ENCODE measurements at regions not wholly inside any gene's neighbourhood (a gene's known extent, or its start where the extent isn't known, plus 50 kb on each side); places are given as distances from the start of the nearest gene placed in this dataset.
"Not testable (repeated sequence)": the region's sequence is repeated elsewhere in the genome, so short reads cannot be mapped to it uniquely, and the experiment has no call there.

DNA sequence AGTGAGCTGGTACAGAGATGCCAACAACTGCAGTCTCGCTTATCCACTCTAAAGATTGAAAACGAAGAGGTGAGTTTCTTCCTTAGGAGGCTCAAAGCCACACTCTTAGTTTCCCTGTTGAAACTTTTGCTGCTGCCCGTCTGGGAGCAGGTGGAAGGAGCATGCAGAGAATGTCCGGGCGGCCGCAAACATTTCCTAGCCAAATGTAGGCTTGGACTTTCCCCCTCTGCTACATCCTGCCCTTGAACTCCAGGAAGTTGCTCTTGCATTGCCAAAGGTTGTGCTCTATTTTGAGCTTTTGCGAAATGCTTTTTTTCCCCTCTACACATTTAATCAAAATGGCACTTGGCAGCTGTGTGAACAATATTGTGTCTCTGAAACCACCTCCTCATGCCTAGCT lies 65.0 kb upstream of the IKBKE start:
- not testable (repeated sequence) for H3K27ac ChIP-seq

DNA sequence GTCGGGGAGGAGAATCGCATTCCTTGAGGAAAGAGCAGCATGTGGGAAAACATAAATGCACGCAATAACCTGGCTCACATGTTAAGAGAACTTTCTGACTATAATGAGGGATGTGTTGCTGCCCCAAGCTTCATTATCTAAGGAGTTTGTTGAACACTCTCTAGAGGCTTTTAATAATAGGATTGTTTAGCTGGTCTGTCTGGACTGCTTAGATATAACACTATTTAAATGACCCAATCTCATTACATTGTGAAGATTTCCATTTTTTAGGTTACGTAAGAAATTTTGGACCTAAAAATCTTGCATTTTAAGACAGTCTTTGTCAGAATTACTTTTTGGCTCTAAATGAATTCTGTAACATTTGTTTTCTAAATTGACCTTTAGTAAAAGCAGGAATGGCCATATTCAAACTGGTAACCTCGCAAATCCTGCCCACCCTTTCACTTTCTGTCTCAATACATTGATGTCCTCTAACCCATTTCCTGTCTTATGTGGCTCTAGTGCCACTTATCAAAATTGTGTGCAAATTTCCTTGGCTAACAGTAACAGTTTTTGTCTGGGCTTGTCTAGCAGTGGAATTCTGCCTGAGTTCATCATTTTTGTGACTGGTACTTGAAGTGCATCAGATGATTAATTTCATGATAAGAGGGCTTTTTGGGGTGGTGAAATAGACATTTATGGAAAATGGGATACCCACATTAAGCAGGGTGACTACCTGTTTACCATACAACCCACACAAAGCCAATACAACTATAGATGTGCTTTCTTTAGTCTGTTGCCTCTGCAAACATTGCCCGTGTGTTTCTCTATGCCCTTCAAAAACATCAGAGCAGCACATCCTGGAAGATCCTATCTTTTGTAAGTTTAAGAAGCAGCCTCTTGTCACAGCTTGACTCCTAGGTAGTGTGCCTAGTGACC lies 61.6 kb upstream of the IKBKE start:
- H3K27ac ChIP-seq, result not testable (repeated sequence)

DNA sequence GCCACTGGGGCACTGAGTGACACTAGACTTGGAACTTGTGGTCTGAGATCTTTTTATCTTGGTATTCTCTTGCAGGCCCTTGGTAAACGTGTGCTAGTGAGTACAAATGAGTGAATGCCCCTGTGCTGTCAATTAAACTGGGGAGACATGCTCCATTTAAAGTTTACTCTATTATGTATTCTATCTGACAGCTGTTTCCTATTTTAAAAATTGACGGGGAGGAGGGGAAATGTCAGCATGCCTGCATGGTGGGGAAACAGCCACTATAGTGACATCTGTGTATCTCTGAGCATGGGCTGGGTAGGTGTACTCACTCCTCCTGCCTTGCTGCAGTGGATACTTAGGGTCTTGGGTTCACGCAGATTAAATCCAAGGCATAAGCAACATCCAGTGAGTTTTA lies 59.0 kb upstream of the IKBKE start:
- TF ChIP-seq, protein P1, sequence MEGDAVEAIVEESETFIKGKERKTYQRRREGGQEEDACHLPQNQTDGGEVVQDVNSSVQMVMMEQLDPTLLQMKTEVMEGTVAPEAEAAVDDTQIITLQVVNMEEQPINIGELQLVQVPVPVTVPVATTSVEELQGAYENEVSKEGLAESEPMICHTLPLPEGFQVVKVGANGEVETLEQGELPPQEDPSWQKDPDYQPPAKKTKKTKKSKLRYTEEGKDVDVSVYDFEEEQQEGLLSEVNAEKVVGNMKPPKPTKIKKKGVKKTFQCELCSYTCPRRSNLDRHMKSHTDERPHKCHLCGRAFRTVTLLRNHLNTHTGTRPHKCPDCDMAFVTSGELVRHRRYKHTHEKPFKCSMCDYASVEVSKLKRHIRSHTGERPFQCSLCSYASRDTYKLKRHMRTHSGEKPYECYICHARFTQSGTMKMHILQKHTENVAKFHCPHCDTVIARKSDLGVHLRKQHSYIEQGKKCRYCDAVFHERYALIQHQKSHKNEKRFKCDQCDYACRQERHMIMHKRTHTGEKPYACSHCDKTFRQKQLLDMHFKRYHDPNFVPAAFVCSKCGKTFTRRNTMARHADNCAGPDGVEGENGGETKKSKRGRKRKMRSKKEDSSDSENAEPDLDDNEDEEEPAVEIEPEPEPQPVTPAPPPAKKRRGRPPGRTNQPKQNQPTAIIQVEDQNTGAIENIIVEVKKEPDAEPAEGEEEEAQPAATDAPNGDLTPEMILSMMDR (IDR thresholded peaks at IDR 0.05), result no peak
- no peak for TF ChIP-seq ZFX (IDR thresholded peaks at IDR 0.05; ENCODE audit: borderline replicate concordance)
- no peak overlapping the region for H3K27ac ChIP-seq

DNA sequence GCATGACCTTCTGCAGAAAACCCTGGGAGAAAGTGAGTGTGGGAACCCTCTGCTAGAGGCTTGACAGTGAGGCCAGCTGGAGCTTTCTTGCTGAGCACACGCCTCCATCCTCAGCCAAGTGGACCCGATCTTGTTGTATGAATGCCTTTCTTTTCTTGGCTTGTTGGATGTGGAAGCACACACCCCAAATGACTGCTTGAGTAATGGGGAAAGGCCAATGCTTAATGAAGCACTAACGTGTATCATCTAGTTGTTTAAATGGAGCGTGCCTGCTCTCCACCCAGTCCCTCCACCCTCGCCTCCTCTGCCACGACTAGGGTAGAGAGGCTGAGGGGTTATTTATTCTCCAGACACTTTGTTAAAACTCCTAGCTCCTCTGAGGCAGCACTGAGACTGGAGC lies 54.3 kb upstream of the IKBKE start:
- TF ChIP-seq, protein P1 (IDR thresholded peaks at IDR 0.05), result no peak
- TF ChIP-seq ZFX (IDR thresholded peaks at IDR 0.05; ENCODE audit: borderline replicate concordance), result no peak
- no peak overlapping the region for H3K27ac ChIP-seq

DNA sequence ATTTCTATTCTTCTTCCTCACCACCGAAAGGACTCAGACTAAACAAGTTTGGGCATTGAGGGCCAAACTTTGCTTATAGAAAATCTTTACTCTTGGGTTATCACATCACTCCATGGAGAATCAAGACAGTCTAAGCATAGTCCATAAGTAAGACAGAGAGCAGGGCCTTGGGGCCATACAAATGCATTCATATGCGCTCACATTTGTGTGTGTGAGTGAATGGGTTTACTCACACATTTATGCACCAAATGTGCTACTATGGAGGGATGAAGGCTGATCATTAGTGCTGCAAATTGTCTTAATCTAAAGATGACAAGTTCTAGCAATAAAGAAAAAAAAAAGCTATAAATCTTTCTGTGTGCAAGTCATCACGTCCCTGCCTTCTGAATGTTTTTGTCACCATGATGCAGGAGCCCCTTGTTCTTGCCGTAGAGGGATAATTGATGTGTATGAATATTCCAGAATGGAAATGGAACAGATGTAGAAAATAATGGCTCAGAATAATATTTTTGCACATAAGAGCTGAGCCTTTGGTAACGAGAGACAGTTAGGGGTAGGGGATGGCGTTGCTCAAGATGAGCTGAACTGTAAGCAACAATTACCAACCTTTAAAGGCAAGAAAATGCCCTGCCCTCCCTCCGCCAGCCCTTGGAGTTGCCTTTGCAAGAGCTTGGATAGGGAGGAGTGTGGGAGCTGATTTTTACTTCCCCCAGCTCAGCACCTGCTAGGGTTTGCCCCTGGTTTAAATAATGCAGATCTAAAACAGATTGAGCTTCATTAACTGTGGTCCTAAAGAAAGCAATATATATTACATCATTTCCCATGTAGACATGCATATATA lies 52.3 kb upstream of the IKBKE start:
- no peak overlapping the region for H3K27ac ChIP-seq
- no peak for TF ChIP-seq ZFX (IDR thresholded peaks at IDR 0.05; ENCODE audit: borderline replicate concordance)
- TF ChIP-seq, protein P1 (IDR thresholded peaks at IDR 0.05), result no peak

DNA sequence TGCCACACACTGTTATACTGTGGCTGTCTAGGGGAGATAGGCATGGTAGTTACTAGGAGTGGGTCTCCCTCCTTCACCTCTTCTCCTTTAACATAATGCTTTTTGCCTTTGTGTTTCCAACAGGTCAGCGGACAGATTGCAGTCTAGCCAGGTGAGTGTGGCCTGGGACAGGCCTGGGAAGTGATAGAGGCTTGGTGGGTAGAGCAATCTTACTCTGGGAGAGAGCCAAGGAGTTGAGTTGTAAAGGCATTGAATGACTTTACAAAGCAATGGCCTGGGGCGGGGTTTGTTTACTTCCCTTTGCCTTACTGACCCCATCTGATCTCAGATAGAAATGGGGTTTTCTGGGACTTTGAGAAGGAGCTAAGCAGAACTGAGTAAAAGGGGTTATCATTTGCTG lies 51.0 kb upstream of the IKBKE start:
- H3K27ac ChIP-seq, result no peak overlapping the region

DNA sequence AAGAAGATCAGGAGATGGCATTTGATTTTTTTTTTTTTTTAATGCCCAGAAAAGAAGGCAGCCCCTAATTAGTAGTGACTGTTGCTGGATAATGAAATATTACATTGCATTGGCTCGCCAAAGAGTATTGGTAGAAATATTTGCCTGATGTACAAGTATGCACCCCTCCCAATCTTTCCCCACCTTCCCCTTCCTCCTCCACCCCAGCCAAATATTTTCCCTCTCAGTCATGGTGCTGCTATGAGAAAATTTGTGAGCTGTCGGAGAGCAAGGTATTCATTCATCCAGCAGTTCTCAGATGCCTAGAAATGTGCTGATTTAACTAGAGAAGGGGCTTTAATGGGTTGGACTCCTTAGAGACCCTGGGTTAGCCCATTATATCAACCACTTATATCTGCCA lies 50.5 kb upstream of the IKBKE start:
- no peak overlapping the region for H3K27ac ChIP-seq
- TF ChIP-seq ZFX (IDR thresholded peaks at IDR 0.05; ENCODE audit: borderline replicate concordance), result no peak
- TF ChIP-seq, protein P1 (IDR thresholded peaks at IDR 0.05), result no peak

More for the DNA sequence above, 51.0 kb upstream of the IKBKE start:
- no peak for TF ChIP-seq ZFX (IDR thresholded peaks at IDR 0.05; ENCODE audit: borderline replicate concordance)
- TF ChIP-seq, protein P1 (IDR thresholded peaks at IDR 0.05), result no peak

DNA sequence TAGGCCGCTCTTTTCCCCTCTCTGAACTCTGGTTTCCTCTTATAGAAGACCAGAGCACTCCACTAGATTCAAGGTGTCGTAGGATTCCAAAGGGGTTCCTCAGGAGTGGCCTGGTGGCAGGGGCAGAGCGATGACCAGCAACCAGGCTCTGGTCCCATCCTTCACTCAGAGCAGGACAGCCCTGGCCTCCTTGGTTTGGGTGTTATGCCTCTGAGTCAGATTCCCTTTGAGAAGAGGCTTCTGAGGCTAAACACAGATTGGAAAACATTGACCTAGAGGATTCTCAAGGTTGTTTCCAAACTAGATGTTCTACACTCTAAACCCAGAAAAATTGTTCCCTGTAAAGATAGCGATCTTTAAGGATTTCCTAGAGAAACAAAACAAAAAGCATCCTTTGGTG lies 49.8 kb upstream of the IKBKE start:
- TF ChIP-seq, protein P1 (IDR thresholded peaks at IDR 0.05), result no peak
- TF ChIP-seq ZFX (IDR thresholded peaks at IDR 0.05; ENCODE audit: borderline replicate concordance), result no peak
- no peak overlapping the region for H3K27ac ChIP-seq

Data from 22Rv1 (cell line).